ENCODE measurements at regions not wholly inside any gene's neighbourhood (a gene's known extent, or its start where the extent isn't known, plus 50 kb on each side); places are given as distances from the start of the nearest gene placed in this dataset.

GRCh38 chr9:31958572-31958971 is 425.9 kb upstream of the ACO1 start:
- intact Hi-C loops (cut with micrococcal nuclease): no loop called here
- BruUV-seq (replicated peaks): no TSS peak

More at GRCh38 chr9:31958572-31958971, 425.9 kb upstream of the ACO1 start:
- Histone ChIP-seq H3K4me3 (ENCODE audit: insufficient read depth, low read depth, low read length) (no peak overlapping the region), H2BK120ac (ENCODE audit: low read depth, low read length) (no peak overlapping the region), H3K27me3 (ENCODE audit: control insufficient read depth, insufficient read depth, low read length) (no peaks in the 10 kb centered on the region), H3K4me2 (ENCODE audit: low read depth, low read length) (no peak overlapping the region), H4K8ac (ENCODE audit: low read depth in 2 of 2, low read length in 2 of 2) (no peak overlapping the region), H4K5ac (ENCODE audit: low read depth, low read length) (no peak overlapping the region), H3K9ac (ENCODE audit: low read depth, low read length) (no peak overlapping the region), H3K4ac (ENCODE audit: low read depth, low read length) (no peak overlapping the region), H2AK9ac (replicated peaks; ENCODE audit: low read depth, low read length, poor library complexity) (no peak overlapping the region), H3K14ac (replicated peaks; ENCODE audit: low read depth, low read length) (no peak overlapping the region), H2BK15ac (ENCODE audit: low read depth, low read length) (no peak overlapping the region), H3K18ac (ENCODE audit: low read depth, low read length) (no peak overlapping the region), H3K4me1 (ENCODE audit: control insufficient read depth, insufficient read depth, low read length) (no peaks in the 10 kb centered on the region), H4K20me1 (ENCODE audit: insufficient read depth, low read length) (no peaks in the 10 kb centered on the region), H2AFZ (replicated peaks; ENCODE audit: low read length, poor library complexity) (no peak overlapping the region), H3K36me3 (ENCODE audit: control insufficient read depth, insufficient read depth, low read length) (no peaks in the 10 kb centered on the region), H3K27ac (ENCODE audit: insufficient read depth, low read length) (no peak overlapping the region), H3K9me3 (ENCODE audit: control insufficient read depth, insufficient read depth, low read length) (peaks cover 21% of the 10 kb centered on the region), H2AK5ac (ENCODE audit: low read depth, low read length) (no peak overlapping the region), H2BK20ac (ENCODE audit: low read depth, low read length) (no peak overlapping the region), H2BK5ac (ENCODE audit: low read depth, low read length, poor library complexity, severe bottlenecking) (no peak overlapping the region), H3K79me1 (ENCODE audit: low read depth in 1 of 2, low read length in 2 of 2) (no peaks in the 10 kb centered on the region), H3K56ac (ENCODE audit: extremely low read depth, insufficient read depth, low read length) (no peak overlapping the region), H3K9me1 (ENCODE audit: insufficient read depth, low read length) (no peaks in the 10 kb centered on the region), H3K23ac (ENCODE audit: low read depth, low read length) (no peak overlapping the region), H4K91ac (ENCODE audit: insufficient read depth, low read depth, low read length) (no peak overlapping the region)
- no CpG with 5 or more reads among the region's 1 CpG for WGBS, 2 experiments (ENCODE audit: extremely low coverage in 2 of 2, insufficient read length in 1 of 2)
- POLR2A ChIA-PET (ENCODE audit: unreplicated experiment): no interaction called here
- dilution Hi-C loops (cut with HindIII; ENCODE audit: low sequenced_read_pairs, unreplicated experiment): no loop called here
- no peak for ATAC-seq (ENCODE audit: low read depth)
- TF ChIP-seq RAD21 (IDR thresholded peaks at IDR 0.05; ENCODE audit: low read length): no peak
- no peak for TF ChIP-seq CHD1 (IDR thresholded peaks at IDR 0.05; ENCODE audit: low read depth, low read length)
- TF ChIP-seq SMC3 (IDR thresholded peaks at IDR 0.05; ENCODE audit: low read depth, low read length): no peak
- TF ChIP-seq MAFK (IDR thresholded peaks at IDR 0.05; ENCODE audit: low read depth, low read length): no peak
- no peak for TF ChIP-seq RFX5 (IDR thresholded peaks at IDR 0.05; ENCODE audit: low read depth, low read length)
- TF ChIP-seq MXI1 (IDR thresholded peaks at IDR 0.05; ENCODE audit: borderline replicate concordance, low read depth, low read length): no peak
- TF ChIP-seq ELK1 (IDR thresholded peaks at IDR 0.05; ENCODE audit: borderline replicate concordance, low read depth, low read length): no peak
- TF ChIP-seq POLR2A (IDR thresholded peaks at IDR 0.05; ENCODE audit: low read depth, low read length): no peak
- no peak for TF ChIP-seq RCOR1 (IDR thresholded peaks at IDR 0.05; ENCODE audit: insufficient replicate concordance, low read length)
- in situ Hi-C loops (cut with MboI; ENCODE audit: low sequenced_read_pairs): no loop called here
- DNase-seq: no peak
- CTCF ChIA-PET: no interaction called here
